DLD1 (cell line): ENCODE measurements at regions not wholly inside any gene's neighbourhood (a gene's known extent, or its start where the extent isn't known, plus 50 kb on each side); places are given as distances from the start of the nearest gene placed in this dataset.

Experiments used
- in situ Hi-C: cut with HindIII; loops from 2 replicates; pipeline ENCODE4 v1.10.0; 2017; ENCODE audit warnings: low sequenced_read_pairs

DNA sequence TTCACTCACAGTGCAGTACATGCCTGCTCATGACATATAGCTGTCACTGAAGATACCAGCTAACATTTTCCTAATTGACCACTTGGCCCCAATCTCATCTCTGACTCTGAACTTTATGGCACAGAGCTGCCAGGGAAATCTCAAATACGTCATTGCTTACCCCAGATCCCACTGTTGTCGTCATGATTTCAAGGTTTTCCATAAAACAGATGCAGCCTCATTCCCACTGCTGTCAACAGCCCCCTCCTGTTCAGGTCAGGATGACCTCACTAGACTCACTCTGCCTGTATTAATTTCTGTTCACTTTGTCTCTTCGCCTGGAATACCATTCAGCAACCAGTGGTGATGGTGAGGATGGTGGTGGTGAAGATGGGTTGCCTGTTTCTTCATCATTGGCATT lies 262.6 kb upstream of the TPM1 start:
- in situ Hi-C loops, result no loop called here

DNA sequence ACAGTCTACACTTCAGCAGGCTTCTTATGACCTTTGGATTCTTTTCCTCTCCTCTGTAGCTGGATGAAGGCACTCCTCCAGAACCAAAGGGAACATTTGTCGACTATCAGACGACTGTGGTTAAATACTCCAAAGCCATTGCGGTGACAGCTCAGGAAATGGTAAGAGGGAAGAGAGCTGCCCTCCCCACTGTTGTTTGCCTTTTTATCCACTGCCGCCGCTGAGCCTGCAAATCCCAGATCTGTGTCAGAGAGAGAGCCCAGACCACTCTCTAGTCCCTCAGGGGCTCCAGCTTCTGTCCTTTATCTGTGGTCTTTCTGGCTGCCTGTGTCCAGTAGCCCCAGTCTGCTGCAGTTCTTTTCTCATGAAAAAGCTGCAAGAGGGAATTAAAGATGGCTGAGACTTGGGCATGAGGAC lies 261.5 kb upstream of the TPM1 start:
- in situ Hi-C loops, result no loop called here

GRCh38 chr15:62782071-62782841 lies 260.3 kb upstream of the TPM1 start:
- in situ Hi-C loops, result no loop called here

DNA sequence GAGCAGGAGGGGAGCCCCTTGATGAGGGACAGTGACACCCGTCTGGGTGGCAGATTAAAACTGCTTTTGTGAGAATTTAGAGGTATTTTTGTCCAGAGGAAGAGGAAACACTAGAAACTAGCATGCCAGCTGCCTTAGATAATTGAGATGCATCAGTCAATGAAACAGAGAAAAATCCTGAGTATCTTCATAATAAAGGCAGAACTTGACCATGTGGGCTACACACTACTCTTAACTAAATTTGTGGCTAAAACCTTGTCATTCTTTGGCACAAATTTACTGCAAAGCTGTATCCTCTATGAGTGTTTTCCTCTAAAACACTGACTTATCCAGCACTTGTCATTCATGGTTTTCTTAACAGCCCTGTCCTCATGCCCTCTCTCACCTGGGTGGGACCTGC lies 259.7 kb upstream of the TPM1 start:
- in situ Hi-C loops, result no loop called here

- in situ Hi-C loops, result no loop called here
Measured at GRCh38 chr15:62783303-62783957, 259.1 kb upstream of the TPM1 start.

- in situ Hi-C loops, result no loop called here
Measured at GRCh38 chr15:62785881-62786828, 256.4 kb upstream of the TPM1 start.

GRCh38 chr15:62787401-62787800 lies 255.1 kb upstream of the TPM1 start:
- in situ Hi-C loops, result no loop called here

DNA sequence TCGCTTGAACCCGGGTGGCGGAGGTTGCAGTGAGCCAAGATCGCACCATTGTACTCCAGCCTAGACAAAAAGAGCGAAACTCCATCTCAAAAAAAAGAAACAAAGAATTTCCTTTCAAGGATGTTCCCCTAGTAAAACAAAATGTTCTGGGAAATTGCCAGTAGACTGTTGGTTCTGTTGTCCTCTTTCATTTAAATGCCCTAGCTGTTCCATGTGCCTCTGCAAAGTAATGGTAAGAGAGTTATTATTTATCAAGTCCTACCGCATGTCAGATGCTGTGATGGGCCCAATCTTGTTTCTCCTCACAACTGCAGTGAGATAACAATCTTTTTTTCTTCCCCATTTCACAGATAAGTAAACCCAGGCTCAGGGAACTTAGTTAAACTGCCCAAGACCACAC lies 254.3 kb upstream of the TPM1 start:
- in situ Hi-C loops, result no loop called here

DNA sequence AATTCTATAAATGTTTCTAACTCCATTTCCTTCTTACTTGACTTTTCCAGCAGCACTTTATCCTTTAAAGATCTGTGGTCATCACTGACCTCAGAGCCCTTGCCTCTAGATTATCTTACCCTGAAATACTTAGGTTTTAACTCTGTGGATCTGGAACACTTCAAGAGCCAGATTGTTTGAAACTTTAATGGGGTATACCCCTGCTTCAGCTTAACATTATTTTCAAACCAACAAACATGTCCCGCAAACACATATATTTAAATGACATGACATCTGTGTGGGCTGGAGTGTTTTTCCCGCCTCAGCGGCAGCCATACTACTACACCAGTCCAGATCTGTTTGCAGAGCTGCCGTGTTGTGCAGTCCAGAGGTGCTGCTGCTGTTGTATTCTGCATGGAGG lies 252.0 kb upstream of the TPM1 start:
- in situ Hi-C loops, result no loop called here

- in situ Hi-C loops, result no loop called here
Measured at GRCh38 chr15:62791694-62792093, 250.9 kb upstream of the TPM1 start.

DNA sequence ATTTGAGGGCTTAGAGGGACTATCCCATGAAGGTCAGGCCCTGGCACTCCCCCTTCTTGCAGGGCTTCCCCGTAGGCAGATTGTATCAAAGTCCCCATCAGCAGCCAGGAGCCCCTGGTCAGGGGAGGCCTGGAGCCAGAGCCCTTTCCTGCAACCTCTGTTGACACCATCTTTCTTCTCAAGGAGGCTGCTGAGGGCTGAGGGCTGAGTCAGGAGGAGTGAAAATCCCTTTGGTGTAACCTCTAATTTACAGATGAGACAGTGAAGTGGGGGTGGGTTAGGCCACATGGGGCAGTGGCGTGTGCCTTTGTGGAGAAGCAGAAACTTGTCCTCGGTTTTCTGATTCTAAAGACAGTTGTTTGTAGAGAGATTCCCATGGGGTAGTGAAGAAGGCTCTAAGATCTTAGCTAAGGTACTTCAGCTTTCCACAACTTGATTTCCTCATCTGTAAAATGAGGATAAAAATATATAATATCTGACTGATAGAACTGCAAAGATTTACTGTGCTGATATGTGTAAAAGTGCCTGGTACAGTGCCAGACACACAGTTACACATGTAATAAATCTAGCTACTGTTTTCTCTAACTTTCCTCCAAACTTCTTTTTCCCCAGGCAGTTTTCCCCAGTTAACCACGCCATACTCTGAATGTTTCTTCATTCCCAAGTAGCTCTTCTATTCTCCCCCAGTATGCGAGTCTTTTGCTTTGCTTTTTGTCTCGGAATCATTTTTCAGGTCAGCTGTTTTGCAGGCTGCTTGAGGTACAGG lies 249.4 kb upstream of the TPM1 start:
- in situ Hi-C loops, result no loop called here

GRCh38 chr15:62793752-62794144 lies 248.8 kb upstream of the TPM1 start:
- in situ Hi-C loops, result no loop called here

GRCh38 chr15:62795171-62795570 lies 247.4 kb upstream of the TPM1 start:
- in situ Hi-C loops, result no loop called here

GRCh38 chr15:62795700-62796695 lies 246.5 kb upstream of the TPM1 start:
- in situ Hi-C loops, result no loop called here

- in situ Hi-C loops, result no loop called here
Measured at GRCh38 chr15:62797171-62797570, 245.4 kb upstream of the TPM1 start.

- in situ Hi-C loops, result no loop called here
Measured at GRCh38 chr15:62798536-62798935, 244.0 kb upstream of the TPM1 start.

DNA sequence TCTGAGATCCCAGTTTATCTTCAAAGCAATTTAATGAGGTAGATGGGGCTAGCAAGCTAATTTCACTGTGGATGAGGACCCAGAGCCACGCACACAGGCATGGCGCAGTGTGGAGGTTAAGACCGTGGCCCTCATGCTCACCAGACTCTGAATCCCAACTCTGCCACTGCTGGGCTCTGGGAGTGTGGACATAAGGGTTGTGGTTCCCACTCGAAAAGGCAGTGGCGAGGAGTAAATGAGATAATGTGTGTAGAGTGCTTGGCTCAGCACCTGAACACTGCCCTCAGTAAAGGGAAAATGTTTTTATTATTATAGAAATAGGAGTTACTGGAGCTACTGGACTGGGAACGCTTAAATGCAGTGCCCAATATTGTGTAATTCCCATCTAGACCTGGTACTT lies 243.5 kb upstream of the TPM1 start:
- in situ Hi-C loops, result no loop called here

DNA sequence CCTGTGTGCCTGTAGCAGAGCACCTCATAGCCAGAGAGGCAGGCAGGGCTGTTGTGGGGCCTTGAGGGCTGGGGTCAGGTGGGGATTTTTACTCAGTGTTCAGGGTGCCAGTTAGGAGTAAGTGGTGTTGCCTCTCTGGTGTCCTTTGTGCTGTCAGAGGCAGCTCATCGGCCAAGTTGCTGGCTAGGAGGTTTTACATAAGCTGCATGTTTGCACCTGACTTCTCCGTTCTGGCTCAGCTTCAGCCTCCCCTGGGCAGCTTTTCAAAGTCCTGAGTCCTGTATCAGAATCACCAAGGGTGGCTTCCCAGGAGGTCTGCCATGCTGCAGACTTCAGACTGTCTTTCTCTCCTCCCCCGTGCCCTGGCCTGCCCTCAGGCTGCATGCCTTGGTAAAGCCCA lies 242.6 kb upstream of the TPM1 start:
- in situ Hi-C loops, result no loop called here

- in situ Hi-C loops, result no loop called here
Measured at GRCh38 chr15:62802612-62803011, 239.9 kb upstream of the TPM1 start.
